Natural killer cell (primary cell): ENCODE measurements at regions not wholly inside any gene's neighbourhood (a gene's known extent, or its start where the extent isn't known, plus 50 kb on each side); places are given as distances from the start of the nearest gene placed in this dataset.

Experiments
- ATAC-seq, 3 donors: fragments of 150-1000 bp in 2 of 3; fragments of 200-7000 bp in 1 of 3; cut with Tn5 transposase; 1 replicate in 1 of 3; 2 replicates in 2 of 3; pipeline ENCODE4 v1.10.0; 2021; ENCODE audit warnings: mild to moderate bottlenecking in 2 of 3, moderate library complexity in 2 of 3
- DNase-seq, 2 donors: peaks; one replicate each; pipeline versions ENCODE4 v3.0.0 to v3.0.0-alpha.2; 2013 to 2021; ENCODE audit warnings: mixed read lengths in 1 of 2
- H3K27ac ChIP-seq: one replicate; pipeline ENCODE4 v1.5.1; 2013; ENCODE audit warnings: mild to moderate bottlenecking, low read length
- H3K27me3 ChIP-seq: one replicate; pipeline ENCODE4 v1.6.1; 2013; ENCODE audit warnings: low read length; ENCODE audit not compliant: control insufficient read depth, insufficient read depth
- H3K36me3 ChIP-seq: one replicate; pipeline ENCODE4 v1.6.1; 2013; ENCODE audit warnings: low read length; ENCODE audit not compliant: control insufficient read depth, insufficient read depth
- H3K4me1 ChIP-seq: one replicate; pipeline ENCODE4 v1.6.1; 2013; ENCODE audit warnings: low read length; ENCODE audit not compliant: control insufficient read depth, insufficient read depth
- H3K4me3 ChIP-seq: one replicate; pipeline ENCODE4 v1.5.1; 2013; ENCODE audit warnings: low read length
- H3K9me3 ChIP-seq: one replicate; pipeline ENCODE4 v1.6.1; 2013; ENCODE audit warnings: low read length; ENCODE audit not compliant: control insufficient read depth, insufficient read depth
- H3K27ac Mint-ChIP-seq, 2 donors: one replicate each; pipeline ENCODE4 v1.8.0; 2022; ENCODE audit warnings: mild to moderate bottlenecking in 2 of 2, mixed read lengths in 2 of 2, moderate library complexity in 1 of 2
- H3K27me3 Mint-ChIP-seq, 2 donors: one replicate each; pipeline ENCODE4 v1.8.0; 2022; ENCODE audit warnings: low read depth in 2 of 2, mixed read lengths in 2 of 2
- H3K36me3 Mint-ChIP-seq: one replicate; pipeline ENCODE4 v1.8.0; 2022; ENCODE audit warnings: mixed read lengths
- H3K4me1 Mint-ChIP-seq, 2 donors: one replicate each; pipeline ENCODE4 v1.8.0; 2022; ENCODE audit warnings: mixed read lengths in 2 of 2
- H3K4me3 Mint-ChIP-seq: one replicate; pipeline ENCODE4 v1.8.0; 2022; ENCODE audit warnings: mild to moderate bottlenecking, moderate library complexity, mixed read lengths
- H3K9me3 Mint-ChIP-seq, 2 donors: one replicate each; pipeline ENCODE4 v1.8.0; 2022; ENCODE audit warnings: mixed read lengths in 2 of 2
- WGBS: methylation state at CpG from one replicate; pipeline ENCODE4 v1.1.7; 2013; ENCODE audit warnings: missing lambda C conversion rate; ENCODE audit not compliant: insufficient coverage; 5-methylcytosine and 5-hydroxymethylcytosine counted together
- intact Hi-C: fragments of 100-400 bp; cut with micrococcal nuclease; formaldehyde crosslinking; loops from one replicate; pipeline ENCODE4 v1.14.2; 2022
- TF ChIP-seq, protein P1 (sequence below): fragments of 200-600 bp; IDR thresholded peaks from one replicate; pipeline ENCODE4 v1.8.0; 2022; ENCODE audit warnings: antibody characterized with exemption

DNA sequence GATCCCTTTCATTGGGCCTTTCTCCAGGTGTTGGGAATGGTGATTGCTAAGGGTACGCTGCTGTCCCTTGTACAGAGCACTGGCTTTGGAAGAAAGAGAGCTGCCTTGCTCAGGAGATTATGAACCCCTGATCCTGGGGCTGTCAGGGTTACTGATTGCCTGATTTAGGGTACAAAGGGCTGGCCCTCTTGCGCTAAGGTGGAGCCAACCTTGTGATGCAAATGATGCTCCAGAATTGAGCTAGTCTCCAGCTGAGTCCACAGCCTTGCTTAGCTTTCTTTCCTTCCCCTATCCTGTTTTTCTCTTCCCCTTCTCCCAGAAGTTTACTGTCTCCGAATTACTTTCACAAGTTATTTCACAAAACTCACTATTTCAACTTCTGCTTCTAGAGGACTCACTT lies 334.7 kb downstream of the AMY1C start:
- intact Hi-C loops, result no loop called here
- Mint-ChIP-seq H3K36me3 (no peaks in the 10 kb centered on the region), H3K27ac (no peak overlapping the region), H3K9me3 (peaks cover 2 to 5% of the 10 kb centered on the region in 2 donors), H3K27me3 (no peaks in the 10 kb centered on the region), H3K4me1 (no peaks in the 10 kb centered on the region), H3K4me3 (no peak overlapping the region)
- H3K9me3 ChIP-seq, result no peaks in the 10 kb centered on the region
- ATAC-seq, result no peak
- DNase-seq, result no peak
- H3K4me1 ChIP-seq, result no peaks in the 10 kb centered on the region
- H3K4me3 ChIP-seq, result no peak overlapping the region
- H3K27ac ChIP-seq, result no peak overlapping the region
- H3K27me3 ChIP-seq, result no peaks in the 10 kb centered on the region
- H3K36me3 ChIP-seq, result no peaks in the 10 kb centered on the region
- TF ChIP-seq, protein P1, sequence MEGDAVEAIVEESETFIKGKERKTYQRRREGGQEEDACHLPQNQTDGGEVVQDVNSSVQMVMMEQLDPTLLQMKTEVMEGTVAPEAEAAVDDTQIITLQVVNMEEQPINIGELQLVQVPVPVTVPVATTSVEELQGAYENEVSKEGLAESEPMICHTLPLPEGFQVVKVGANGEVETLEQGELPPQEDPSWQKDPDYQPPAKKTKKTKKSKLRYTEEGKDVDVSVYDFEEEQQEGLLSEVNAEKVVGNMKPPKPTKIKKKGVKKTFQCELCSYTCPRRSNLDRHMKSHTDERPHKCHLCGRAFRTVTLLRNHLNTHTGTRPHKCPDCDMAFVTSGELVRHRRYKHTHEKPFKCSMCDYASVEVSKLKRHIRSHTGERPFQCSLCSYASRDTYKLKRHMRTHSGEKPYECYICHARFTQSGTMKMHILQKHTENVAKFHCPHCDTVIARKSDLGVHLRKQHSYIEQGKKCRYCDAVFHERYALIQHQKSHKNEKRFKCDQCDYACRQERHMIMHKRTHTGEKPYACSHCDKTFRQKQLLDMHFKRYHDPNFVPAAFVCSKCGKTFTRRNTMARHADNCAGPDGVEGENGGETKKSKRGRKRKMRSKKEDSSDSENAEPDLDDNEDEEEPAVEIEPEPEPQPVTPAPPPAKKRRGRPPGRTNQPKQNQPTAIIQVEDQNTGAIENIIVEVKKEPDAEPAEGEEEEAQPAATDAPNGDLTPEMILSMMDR, result no peak
- WGBS, result 56% methylated on average over 3 of the region's 3 CpGs

DNA sequence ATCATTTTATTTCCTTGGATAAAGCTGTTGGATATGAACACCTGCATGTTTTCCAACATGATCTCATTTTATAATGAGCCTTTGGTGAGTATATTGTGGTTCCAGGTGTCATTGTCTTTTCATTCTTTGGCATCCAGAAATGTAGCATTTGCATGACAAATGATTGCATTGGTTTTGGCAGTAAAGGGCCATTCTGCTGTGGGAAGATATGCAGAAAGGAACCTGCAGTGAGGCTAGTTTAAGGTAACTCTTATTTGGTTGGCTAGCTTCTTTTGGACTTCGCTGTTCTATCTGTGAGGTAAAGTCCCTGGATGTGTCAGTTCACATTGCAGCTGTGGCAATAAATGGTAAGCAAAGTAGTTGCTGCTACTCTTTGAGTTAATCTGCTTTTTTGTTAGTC lies 343.0 kb downstream of the AMY1C start:
- Mint-ChIP-seq H3K27ac (no peak overlapping the region), H3K4me3 (no peak overlapping the region), H3K4me1 (no peaks in the 10 kb centered on the region), H3K27me3 (no peaks in the 10 kb centered on the region), H3K36me3 (peaks cover 22% of the 10 kb centered on the region), H3K9me3 (peaks cover 6 to 12% of the 10 kb centered on the region in 2 donors)
- Histone ChIP-seq H3K27ac (no peak overlapping the region), H3K27me3 (no peaks in the 10 kb centered on the region), H3K4me1 (no peaks in the 10 kb centered on the region), H3K4me3 (no peak overlapping the region), H3K36me3 (no peaks in the 10 kb centered on the region), H3K9me3 (no peaks in the 10 kb centered on the region)
- TF ChIP-seq, protein P1, result no peak
- intact Hi-C loops, result no loop called here
- ATAC-seq (no peak), DNase-seq (no peak)
- 86% methylated on average over 1 of the region's 1 CpG for WGBS

DNA sequence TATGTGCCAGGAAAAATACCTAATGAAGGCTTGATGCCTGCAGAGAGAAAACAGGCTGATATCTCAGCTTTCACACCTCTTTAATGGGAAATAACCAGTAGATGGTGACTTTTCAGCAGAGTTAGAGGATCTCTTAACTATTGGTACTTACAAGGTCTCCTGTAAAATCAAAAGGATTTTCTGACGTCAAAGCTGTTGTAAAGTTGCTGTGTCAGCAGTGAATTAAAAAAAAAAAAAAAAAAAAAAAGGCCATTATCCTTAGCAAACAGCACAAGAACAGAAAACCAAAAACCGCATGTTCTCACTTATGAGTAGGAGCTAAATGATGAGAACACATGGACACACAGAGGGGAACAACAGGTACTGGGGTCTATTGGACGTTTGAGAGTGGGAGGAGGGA lies 349.1 kb downstream of the AMY1C start:
- Histone ChIP-seq H3K4me1 (no peaks in the 10 kb centered on the region), H3K9me3 (no peaks in the 10 kb centered on the region), H3K36me3 (no peaks in the 10 kb centered on the region), H3K4me3 (no peak overlapping the region), H3K27me3 (no peaks in the 10 kb centered on the region), H3K27ac (no peak overlapping the region)
- peaks cover 7% of the 10 kb centered on the region in 2 donors for H3K9me3 Mint-ChIP-seq
- no peak overlapping the region for H3K27ac Mint-ChIP-seq
- no peak for DNase-seq
- WGBS, result 75% methylated on average over 2 of the region's 3 CpGs
- TF ChIP-seq, protein P1, result no peak
- intact Hi-C loops, result no loop called here
- H3K36me3 Mint-ChIP-seq, result peaks cover 11% of the 10 kb centered on the region
- H3K4me1 Mint-ChIP-seq, result no peaks in the 10 kb centered on the region
- no peak overlapping the region for H3K4me3 Mint-ChIP-seq
- H3K27me3 Mint-ChIP-seq, result no peaks in the 10 kb centered on the region
- no peak for ATAC-seq

DNA sequence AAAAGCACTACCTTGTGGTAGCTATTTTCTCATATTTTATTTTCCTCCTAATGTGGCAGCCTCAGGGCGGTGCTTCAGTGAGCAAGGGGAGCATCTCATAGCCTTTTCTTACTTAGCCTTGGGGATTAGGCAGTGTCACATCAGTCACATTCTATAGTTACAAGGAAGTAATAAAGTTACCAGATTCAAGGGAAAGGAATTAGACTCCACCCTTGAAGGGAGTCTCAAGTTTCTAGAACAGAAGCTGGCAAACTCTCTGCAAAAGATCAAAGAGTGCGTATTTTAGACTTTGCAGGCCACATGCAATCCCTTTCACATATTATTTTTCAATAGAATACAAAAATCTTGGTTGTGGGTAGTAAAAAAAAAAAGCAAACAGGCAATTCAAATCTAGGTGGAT lies 350.4 kb downstream of the AMY1C start:
- TF ChIP-seq, protein P1, result no peak
- Mint-ChIP-seq H3K27ac (no peak overlapping the region), H3K27me3 (no peaks in the 10 kb centered on the region), H3K4me1 (no peaks in the 10 kb centered on the region), H3K9me3 (peaks cover 4 to 9% of the 10 kb centered on the region in 2 donors), H3K36me3 (peaks cover 8% of the 10 kb centered on the region), H3K4me3 (no peak overlapping the region)
- H3K27ac ChIP-seq, result no peak overlapping the region
- no peaks in the 10 kb centered on the region for H3K9me3 ChIP-seq
- no peaks in the 10 kb centered on the region for H3K4me1 ChIP-seq
- no peaks in the 10 kb centered on the region for H3K36me3 ChIP-seq
- 100% methylated on average over 1 of the region's 2 CpGs for WGBS
- no peak for DNase-seq
- ATAC-seq, result no peak
- no peaks in the 10 kb centered on the region for H3K27me3 ChIP-seq
- no peak overlapping the region for H3K4me3 ChIP-seq
- intact Hi-C loops, result no loop called here
